ENCODE measurements at regions not wholly inside any gene's neighbourhood (a gene's known extent, or its start where the extent isn't known, plus 50 kb on each side); places are given as distances from the start of the nearest gene placed in this dataset.
"Not testable (repeated sequence)": the region's sequence is repeated elsewhere in the genome, so short reads cannot be mapped to it uniquely, and the experiment has no call there.

- DNase-seq (ENCODE audit: low read depth), result no peak
These were observed 95.2 kb downstream of the PLCE1 start for GRCh38 chr10:94088926-94089381.

- DNase-seq (ENCODE audit: low read depth), result no peak
These were observed 97.9 kb downstream of the PLCE1 start for GRCh38 chr10:94091649-94092048.

GRCh38 chr10:94092848-94093247, 99.1 kb downstream of the PLCE1 start:
- no peak for DNase-seq (ENCODE audit: low read depth)

- no peak for DNase-seq (ENCODE audit: low read depth)
These were observed 99.7 kb downstream of the PLCE1 start for GRCh38 chr10:94093286-94093905.

GRCh38 chr10:94094540-94094939, 100.8 kb downstream of the PLCE1 start:
- no peak for DNase-seq (ENCODE audit: low read depth)

GRCh38 chr10:94097656-94098055, 103.9 kb downstream of the PLCE1 start:
- no peak for DNase-seq (ENCODE audit: low read depth)

GRCh38 chr10:94098896-94099295, 105.2 kb downstream of the PLCE1 start:
- no peak for DNase-seq (ENCODE audit: low read depth)

GRCh38 chr10:94101894-94102293, 108.2 kb downstream of the PLCE1 start:
- no peak for DNase-seq (ENCODE audit: low read depth)

- DNase-seq (ENCODE audit: low read depth), result no peak
These were observed 108.7 kb downstream of the PLCE1 start for GRCh38 chr10:94102436-94102835.

- DNase-seq (ENCODE audit: low read depth), result no peak
These were observed 109.5 kb downstream of the PLCE1 start for GRCh38 chr10:94103192-94103591.

GRCh38 chr10:94103801-94104221, 110.1 kb downstream of the PLCE1 start:
- DNase-seq (ENCODE audit: low read depth), result no peak

GRCh38 chr10:94104316-94105000, 110.7 kb downstream of the PLCE1 start:
- no peak for DNase-seq (ENCODE audit: low read depth)

- no peak for DNase-seq (ENCODE audit: low read depth)
These were observed 111.5 kb downstream of the PLCE1 start for GRCh38 chr10:94105226-94105625.

GRCh38 chr10:94107191-94107590, 113.5 kb downstream of the PLCE1 start:
- no peak for DNase-seq (ENCODE audit: low read depth)

GRCh38 chr10:94108200-94108599, 114.5 kb downstream of the PLCE1 start:
- DNase-seq (ENCODE audit: low read depth), result no peak

GRCh38 chr10:94111367-94111766, 117.6 kb downstream of the PLCE1 start:
- DNase-seq (ENCODE audit: low read depth), result no peak

- no peak for DNase-seq (ENCODE audit: low read depth)
These were observed 118.6 kb downstream of the PLCE1 start for GRCh38 chr10:94112321-94112720.

GRCh38 chr10:94115725-94116124, 122.0 kb downstream of the PLCE1 start:
- DNase-seq (ENCODE audit: low read depth), result no peak

GRCh38 chr10:94116848-94117247, 123.1 kb downstream of the PLCE1 start:
- no peak for DNase-seq (ENCODE audit: low read depth)

- DNase-seq (ENCODE audit: low read depth), result no peak
These were observed 128.5 kb downstream of the PLCE1 start for GRCh38 chr10:94122211-94122610.

- DNase-seq (ENCODE audit: low read depth), result peak; percentile 63
These were observed 129.7 kb downstream of the PLCE1 start for GRCh38 chr10:94123258-94123995.

GRCh38 chr10:94124147-94124546, 130.4 kb downstream of the PLCE1 start:
- not testable (repeated sequence) for DNase-seq (ENCODE audit: low read depth)

GRCh38 chr10:94125268-94125667, 131.5 kb downstream of the PLCE1 start:
- DNase-seq (ENCODE audit: low read depth), result not testable (repeated sequence)

All from HS-27A (cell line).